ENCODE measurements at regions not wholly inside any gene's neighbourhood (a gene's known extent, or its start where the extent isn't known, plus 50 kb on each side); places are given as distances from the start of the nearest gene placed in this dataset.

DNA sequence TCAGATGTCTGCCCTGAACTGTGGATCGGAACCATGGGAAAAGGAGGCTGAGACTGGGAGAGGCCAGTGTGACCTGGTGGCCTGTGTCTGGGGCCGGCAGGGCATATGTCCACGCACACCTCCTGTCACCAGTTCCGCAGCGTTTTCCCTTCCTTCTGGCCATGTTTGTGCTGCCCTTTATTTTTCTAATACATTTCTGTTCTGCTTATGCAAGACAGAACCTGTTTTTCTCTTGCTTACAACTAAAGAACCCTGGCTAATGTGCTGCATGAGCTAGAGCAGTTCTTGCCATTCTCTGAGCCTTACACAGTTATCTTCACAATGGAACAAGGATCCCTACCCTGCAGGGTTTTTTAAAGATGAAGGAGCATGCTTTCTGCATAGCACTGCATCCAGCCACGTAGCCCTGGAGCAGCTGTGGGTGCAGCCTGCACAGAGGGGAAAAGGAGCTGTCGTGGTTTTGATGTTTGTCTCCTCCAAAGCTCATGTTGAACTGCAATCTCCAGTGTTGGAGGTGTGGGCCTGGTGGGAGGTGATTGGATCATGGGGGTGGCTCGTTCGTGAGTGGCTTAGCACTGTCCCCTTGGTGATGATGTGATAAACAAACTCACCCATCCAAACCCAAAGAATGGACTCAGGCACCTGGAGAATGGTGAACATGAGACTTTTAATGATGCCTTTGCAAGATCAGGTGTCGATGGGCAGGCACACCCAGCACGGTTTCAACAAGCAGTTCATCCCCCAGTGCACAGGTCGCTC lies 84.8 kb upstream of the SHANK2 start:
- no peak for TF ChIP-seq CTCF (conservative IDR thresholded peaks at IDR 0.05)
- H3K27ac ChIP-seq: no peak overlapping the region

- H3K27ac ChIP-seq: no peak overlapping the region
These were observed 84.0 kb upstream of the SHANK2 start for GRCh38 chr11:71336176-71336995.

GRCh38 chr11:71335371-71335770 lies 83.0 kb upstream of the SHANK2 start:
- no peak overlapping the region for H3K27ac ChIP-seq
- no peak for TF ChIP-seq CTCF (conservative IDR thresholded peaks at IDR 0.05)

More at GRCh38 chr11:71336176-71336995, 84.0 kb upstream of the SHANK2 start:
- no peak for TF ChIP-seq CTCF (conservative IDR thresholded peaks at IDR 0.05)

DNA sequence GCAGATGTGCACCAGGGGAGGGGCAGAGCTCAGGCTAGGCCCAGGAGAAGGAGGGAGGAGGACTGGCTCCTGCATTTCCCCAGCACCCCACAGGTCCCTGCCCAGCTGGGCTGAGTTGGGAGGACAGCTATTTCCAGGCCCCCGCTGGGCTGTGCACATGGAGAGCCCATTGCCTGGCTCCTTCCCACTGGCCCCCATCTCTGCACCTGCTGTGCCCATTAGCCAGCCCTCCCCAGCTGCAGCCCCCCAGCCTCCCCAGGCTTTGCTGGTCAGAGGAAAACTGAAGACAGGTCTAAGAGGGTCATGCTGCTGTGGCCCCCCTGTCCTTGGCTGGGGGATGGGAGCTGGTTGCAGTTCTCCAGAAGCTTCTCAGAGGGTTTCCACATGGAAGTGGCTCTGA lies 81.8 kb upstream of the SHANK2 start:
- no peak for TF ChIP-seq CTCF (conservative IDR thresholded peaks at IDR 0.05)
- H3K27ac ChIP-seq: no peak overlapping the region

DNA sequence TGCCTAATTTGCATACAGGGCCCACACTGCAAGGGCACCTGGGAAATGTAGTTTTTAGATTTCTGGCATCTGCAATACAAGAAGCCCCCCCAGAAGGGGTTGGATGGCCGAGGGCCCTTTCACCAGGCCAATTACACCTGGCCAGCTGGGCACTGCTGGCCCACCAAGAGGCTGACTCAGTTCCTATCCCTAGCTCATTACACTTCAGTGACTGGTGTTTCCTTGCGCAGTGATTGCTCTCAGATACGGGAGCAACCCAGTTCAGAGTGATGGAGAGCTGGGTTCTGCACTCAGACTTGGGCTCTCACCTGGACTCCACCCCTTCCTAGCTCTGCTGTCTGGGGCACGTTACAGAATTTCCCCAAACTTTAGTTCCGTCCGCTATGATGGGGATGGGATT lies 81.1 kb upstream of the SHANK2 start:
- TF ChIP-seq CTCF (conservative IDR thresholded peaks at IDR 0.05): no peak
- H3K27ac ChIP-seq: no peak overlapping the region

DNA sequence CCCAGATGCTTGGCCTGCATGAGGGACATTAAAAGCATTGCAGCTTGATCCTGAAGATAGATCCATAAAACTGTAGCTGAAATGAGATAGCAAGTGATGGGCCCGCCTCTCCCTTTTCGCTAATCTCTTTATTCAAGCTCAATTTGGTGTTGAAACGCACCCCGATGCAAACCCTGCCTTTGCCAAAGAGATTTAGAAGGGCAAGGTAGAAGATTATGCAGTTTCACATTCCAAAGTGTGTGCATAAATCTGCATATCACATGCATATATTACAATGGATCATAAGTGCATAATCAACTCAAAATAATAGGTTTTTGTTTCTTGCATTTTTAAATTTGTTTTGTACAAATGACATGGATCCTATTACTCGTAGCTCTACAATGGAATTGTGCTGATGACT lies 80.1 kb upstream of the SHANK2 start:
- no peak overlapping the region for H3K27ac ChIP-seq
- no peak for TF ChIP-seq CTCF (conservative IDR thresholded peaks at IDR 0.05)

DNA sequence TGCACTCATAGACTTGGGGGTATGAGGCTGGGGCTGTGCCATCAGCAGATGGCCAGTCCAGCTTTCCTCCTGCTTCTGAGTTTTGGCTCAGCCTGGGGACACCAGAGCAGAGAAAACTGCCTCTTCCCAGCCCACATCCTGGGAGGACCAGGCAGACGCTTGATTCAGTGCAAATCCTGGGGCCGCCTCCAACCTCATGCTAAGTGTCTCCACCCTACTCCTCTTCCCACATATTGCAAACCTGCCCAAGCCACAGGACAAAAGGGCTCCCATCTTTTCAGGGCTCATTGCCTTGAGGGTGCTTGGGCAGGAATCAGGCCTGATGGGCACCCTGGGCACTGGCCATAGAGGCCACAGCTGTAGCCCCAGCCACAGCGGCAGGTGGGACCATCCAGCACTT lies 79.7 kb upstream of the SHANK2 start:
- no peak overlapping the region for H3K27ac ChIP-seq
- TF ChIP-seq CTCF (conservative IDR thresholded peaks at IDR 0.05): no peak

Measured in VCaP (cell line).